ENCODE measurements at regions not wholly inside any gene's neighbourhood (a gene's known extent, or its start where the extent isn't known, plus 50 kb on each side); places are given as distances from the start of the nearest gene placed in this dataset.
A peak's percentile ranks its signal among the peaks of the same experiment; 100 is the strongest.

DNA sequence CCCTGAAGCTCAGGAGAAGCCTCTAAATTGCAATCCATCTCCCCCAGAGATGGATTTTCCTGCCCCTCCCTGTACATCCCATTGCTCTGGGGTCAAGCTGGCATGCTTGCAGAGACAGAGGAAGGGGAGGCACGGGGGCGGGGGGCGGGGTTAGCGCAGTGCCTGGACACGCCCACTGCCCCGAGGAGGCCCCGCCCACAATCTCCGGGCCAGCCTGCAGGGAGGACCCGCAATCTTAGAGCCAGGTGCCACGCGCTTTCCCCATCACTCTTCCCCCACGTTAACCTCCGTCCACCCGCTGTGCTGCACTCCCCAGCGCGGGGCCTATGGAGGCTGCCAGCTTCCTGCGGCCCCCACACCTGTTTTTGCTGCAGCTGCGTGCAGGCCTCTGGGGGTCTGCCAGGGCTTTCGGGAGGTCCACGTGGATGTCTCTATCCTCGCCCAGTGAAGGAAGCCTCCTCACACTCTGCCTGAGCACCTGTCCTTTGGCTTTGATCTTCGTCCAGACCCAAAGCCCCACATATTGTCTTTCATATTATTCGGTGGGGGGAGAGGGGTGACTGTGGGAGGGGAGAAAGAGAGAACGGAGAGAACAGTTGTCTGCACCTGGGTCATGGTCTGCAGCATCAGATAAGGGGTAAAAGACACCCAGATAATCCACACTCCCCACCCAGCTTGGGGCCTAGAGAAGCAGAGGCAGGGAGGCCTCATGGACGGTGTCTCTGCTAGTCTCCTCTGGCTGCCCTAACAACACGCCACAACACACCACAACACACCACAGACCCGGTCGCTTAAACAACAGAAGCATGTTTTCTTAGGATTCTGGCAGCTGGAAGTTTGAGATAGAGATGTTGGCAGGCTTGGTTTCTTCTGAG, 118.0 kb upstream of the MEF2A start:
- no peaks in the 10 kb centered on the region for H3K79me2 ChIP-seq
- no peaks in the 10 kb centered on the region for H3K27me3 ChIP-seq (ENCODE audit: control insufficient read depth, insufficient read depth, low read length)
- TF ChIP-seq CTCF (IDR thresholded peaks at IDR 0.05), result no peak
- no peaks in the 10 kb centered on the region for H3K36me3 ChIP-seq (ENCODE audit: control insufficient read depth, insufficient read depth, low read length)
- no peak overlapping the region for H3K4me3 ChIP-seq (ENCODE audit: low read depth, low read length)
- peaks cover 2% of the 10 kb centered on the region for H3K4me1 ChIP-seq
- no peak overlapping the region for H3K9ac ChIP-seq
- no peaks in the 10 kb centered on the region for H3K9me3 ChIP-seq (ENCODE audit: control insufficient read depth, low read length)
- no peak overlapping the region for H3K27ac ChIP-seq
- H2AFZ ChIP-seq, result no peak overlapping the region
- no peak overlapping the region for H3K4me2 ChIP-seq (ENCODE audit: low read length)

- Histone ChIP-seq H2AFZ (no peak overlapping the region), H3K4me3 (ENCODE audit: low read depth, low read length) (no peak overlapping the region), H3K27me3 (ENCODE audit: control insufficient read depth, insufficient read depth, low read length) (no peaks in the 10 kb centered on the region), H3K4me2 (ENCODE audit: low read length) (no peak overlapping the region), H3K27ac (no peak overlapping the region), H3K79me2 (no peaks in the 10 kb centered on the region), H3K9ac (no peak overlapping the region), H3K9me3 (ENCODE audit: control insufficient read depth, low read length) (no peaks in the 10 kb centered on the region), H3K4me1 (no peaks in the 10 kb centered on the region), H3K36me3 (ENCODE audit: control insufficient read depth, insufficient read depth, low read length) (no peaks in the 10 kb centered on the region)
- no peak for TF ChIP-seq CTCF (IDR thresholded peaks at IDR 0.05)
Measured at GRCh38 chr15:99449514-99449913, 116.3 kb upstream of the MEF2A start.

- Histone ChIP-seq H3K27me3 (ENCODE audit: control insufficient read depth, insufficient read depth, low read length) (no peaks in the 10 kb centered on the region), H3K27ac (peak overlapping the region; percentile 47), H3K4me3 (ENCODE audit: low read depth, low read length) (no peak overlapping the region), H3K9me3 (ENCODE audit: control insufficient read depth, low read length) (no peaks in the 10 kb centered on the region), H2AFZ (no peak overlapping the region), H3K9ac (no peak overlapping the region), H3K4me1 (no peaks in the 10 kb centered on the region), H3K4me2 (ENCODE audit: low read length) (no peak overlapping the region), H3K36me3 (ENCODE audit: control insufficient read depth, insufficient read depth, low read length) (no peaks in the 10 kb centered on the region), H3K79me2 (no peaks in the 10 kb centered on the region)
- no peak for TF ChIP-seq CTCF (IDR thresholded peaks at IDR 0.05)
Measured at GRCh38 chr15:99450896-99451358, 114.9 kb upstream of the MEF2A start.

GRCh38 chr15:99451484-99451883, 114.3 kb upstream of the MEF2A start:
- Histone ChIP-seq H3K27ac (peak overlapping the region; percentile 47), H3K4me2 (ENCODE audit: low read length) (no peak overlapping the region), H3K4me3 (ENCODE audit: low read depth, low read length) (no peak overlapping the region), H3K4me1 (no peaks in the 10 kb centered on the region), H3K36me3 (ENCODE audit: control insufficient read depth, insufficient read depth, low read length) (no peaks in the 10 kb centered on the region), H3K9me3 (ENCODE audit: control insufficient read depth, low read length) (no peaks in the 10 kb centered on the region), H3K79me2 (no peaks in the 10 kb centered on the region), H3K27me3 (ENCODE audit: control insufficient read depth, insufficient read depth, low read length) (no peaks in the 10 kb centered on the region), H2AFZ (no peak overlapping the region), H3K9ac (no peak overlapping the region)
- no peak for TF ChIP-seq CTCF (IDR thresholded peaks at IDR 0.05)

DNA sequence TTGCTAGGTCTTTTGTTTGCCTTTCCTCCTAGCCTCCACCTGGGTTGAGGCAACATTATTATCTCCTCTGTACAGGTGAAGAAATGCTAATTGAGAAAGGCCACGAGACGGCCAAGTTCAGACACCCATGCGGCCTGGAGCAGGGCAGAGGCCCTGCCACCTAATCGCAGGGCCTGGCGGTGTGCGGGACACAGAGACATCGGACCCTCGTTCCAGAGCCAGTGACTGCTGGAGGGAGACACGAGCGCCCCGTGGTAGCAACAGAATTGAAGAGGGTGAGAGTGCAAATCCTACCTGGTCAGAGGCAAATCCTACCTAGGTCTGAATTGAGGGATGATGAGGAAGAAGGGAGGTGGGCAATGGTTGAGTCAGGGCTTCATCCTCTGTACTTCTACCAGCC, 113.8 kb upstream of the MEF2A start:
- Histone ChIP-seq H3K36me3 (ENCODE audit: control insufficient read depth, insufficient read depth, low read length) (no peaks in the 10 kb centered on the region), H2AFZ (no peak overlapping the region), H3K79me2 (no peaks in the 10 kb centered on the region), H3K27me3 (ENCODE audit: control insufficient read depth, insufficient read depth, low read length) (no peaks in the 10 kb centered on the region), H3K4me1 (no peaks in the 10 kb centered on the region), H3K9me3 (ENCODE audit: control insufficient read depth, low read length) (no peaks in the 10 kb centered on the region), H3K9ac (no peak overlapping the region), H3K4me2 (ENCODE audit: low read length) (no peak overlapping the region), H3K4me3 (ENCODE audit: low read depth, low read length) (no peak overlapping the region), H3K27ac (peak overlapping the region; percentile 61)
- no peak for TF ChIP-seq CTCF (IDR thresholded peaks at IDR 0.05)
